NCI-H748 (cell line): ENCODE measurements at regions not wholly inside any gene's neighbourhood (a gene's known extent, or its start where the extent isn't known, plus 50 kb on each side); places are given as distances from the start of the nearest gene placed in this dataset.

Experiments used
- DNase-seq: peaks from one replicate; lab custom pipeline; 2025; ENCODE audit not compliant: unreplicated experiment; lab: John Stamatoyannopoulos, UW

GRCh38 chr5:106732624-106733023 is 938.1 kb downstream of the EFNA5 start:
- DNase-seq: no peak

DNA sequence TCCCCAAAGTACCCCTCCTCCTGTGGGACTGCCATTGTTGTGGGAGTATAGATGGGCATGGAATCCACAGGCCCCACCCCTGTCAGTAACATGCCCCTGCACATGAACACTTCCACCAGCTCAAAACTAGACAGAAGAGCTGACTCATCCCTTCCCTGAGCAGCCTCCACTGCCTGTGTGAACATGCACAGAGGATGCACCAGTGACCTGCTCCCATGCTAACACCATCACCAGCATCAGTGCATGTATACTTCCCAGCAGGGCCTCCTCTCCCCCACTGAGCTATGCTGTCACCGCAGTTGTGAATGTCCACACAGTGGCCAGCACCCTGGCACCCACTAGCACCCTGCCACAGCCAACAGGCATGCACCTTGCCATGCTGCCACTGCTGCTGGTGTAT is 939.8 kb downstream of the EFNA5 start:
- DNase-seq: no peak

DNA sequence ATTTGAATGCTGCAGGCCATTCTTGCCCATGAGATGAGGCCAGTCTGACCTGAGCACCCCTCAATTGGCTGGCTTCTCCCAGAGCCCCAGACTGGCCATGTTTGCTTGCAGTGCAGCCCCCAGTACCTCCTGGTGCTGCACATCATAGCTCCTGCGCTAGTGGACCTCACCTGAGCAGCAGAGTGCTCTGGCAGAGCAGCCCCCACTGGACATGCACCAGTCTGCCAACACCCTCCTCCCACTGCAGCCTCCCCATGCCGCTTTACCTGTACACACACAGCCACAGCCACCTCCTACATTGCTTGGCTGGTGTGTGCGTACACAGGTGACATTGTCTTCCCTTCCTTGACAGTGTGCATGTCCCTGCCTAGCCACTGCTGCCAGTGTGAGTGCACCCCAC is 940.2 kb downstream of the EFNA5 start:
- no peak for DNase-seq

GRCh38 chr5:106728208-106728607 is 942.5 kb downstream of the EFNA5 start:
- DNase-seq: no peak

DNA sequence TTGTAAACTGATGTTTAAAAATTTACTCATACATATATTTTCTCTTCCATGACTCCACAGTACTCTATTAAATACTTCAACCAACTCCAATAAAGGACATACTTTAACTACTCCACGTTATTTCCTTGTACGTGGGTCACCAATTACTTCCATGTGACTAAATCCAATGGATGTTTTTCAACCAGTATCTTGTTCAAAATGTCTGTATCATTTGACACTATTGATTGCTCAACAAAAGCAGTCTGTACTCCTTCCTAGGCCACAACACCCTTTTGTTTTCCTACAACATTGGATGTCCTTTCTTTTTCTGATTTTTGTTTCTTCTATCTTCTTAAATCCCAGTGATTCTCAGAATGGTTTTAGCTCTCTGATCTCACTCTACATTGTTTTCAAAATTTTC is 943.7 kb downstream of the EFNA5 start:
- no peak for DNase-seq

DNA sequence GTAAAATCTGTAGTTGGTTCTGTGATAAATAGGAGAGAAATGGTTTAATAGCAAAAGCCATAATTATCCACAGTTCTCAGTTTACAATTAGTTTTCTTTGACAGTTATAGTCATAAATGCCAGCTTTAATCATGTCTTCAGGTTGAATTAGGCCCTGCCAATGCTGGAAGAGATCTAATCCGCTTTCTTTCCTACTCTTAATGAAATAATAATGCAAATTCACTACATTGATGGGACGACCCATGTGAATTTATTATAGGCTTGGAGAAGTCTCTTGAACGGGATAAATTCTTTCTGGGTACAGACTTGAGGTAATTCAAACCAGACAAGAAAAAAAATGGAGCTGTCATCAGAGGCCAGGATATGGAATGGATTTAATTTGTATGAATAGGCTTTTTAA is 950.4 kb downstream of the EFNA5 start:
- DNase-seq: no peak

GRCh38 chr5:106699796-106700195 is 970.9 kb downstream of the EFNA5 start:
- no peak for DNase-seq

DNA sequence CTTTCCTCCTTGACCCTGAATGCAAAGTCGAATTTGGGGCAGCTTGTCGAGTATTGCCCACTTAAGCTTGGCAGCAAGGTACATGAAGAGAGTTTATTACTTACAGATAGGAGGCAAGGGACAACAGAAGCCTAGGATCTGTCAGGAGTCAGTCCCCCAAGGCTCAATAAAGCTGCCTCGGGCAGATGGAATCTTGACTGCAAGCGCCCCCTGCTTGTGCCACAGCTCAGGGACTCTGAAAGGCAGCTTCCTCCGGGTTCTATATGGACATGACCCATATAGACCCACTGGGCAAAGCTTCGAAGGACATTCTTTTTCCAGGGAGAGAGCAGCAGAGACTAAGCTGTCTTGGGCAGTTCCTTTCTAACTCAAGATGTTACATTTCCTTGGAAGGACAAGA is 971.5 kb downstream of the EFNA5 start:
- DNase-seq: peak; percentile 23

DNA sequence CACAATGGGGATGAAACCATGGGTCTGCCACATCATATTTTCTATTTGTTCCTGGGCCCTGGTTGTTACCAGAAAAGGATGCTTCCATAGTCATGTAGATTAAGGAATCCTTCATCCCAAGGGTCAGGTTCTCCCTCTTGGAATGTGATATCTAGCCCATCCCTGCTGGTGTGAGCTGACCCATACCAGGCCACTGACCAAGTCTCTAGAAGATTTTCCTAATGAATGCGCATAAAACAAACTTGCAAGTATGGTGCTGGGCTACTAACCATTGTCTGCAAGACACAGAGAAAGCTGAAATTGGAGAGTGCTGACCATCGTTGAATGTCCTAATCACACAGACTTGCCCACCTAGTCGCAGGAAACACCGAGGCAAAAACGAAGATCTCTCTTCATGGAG is 972.6 kb downstream of the EFNA5 start:
- no peak for DNase-seq

DNA sequence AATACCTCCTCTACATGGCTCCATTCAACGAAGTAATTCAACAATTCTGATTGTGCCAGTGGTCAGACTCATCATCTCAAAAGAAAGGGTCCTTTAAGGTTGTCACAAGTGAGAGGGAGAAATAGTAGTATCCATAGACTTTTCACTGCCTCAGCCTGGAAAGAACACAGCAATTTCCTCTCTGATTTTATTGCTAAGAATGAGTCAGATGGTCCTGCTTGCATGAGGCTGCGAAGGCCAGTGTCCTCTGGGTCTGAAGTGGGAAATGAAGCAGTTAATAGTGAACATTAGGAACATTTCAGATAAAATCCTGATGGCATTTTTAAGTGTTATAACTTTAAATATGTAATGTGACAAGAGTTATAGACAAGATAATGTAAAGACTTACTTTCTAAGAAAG is 979.0 kb downstream of the EFNA5 start:
- DNase-seq: no peak

GRCh38 chr5:106690585-106690984 is 980.2 kb downstream of the EFNA5 start:
- DNase-seq: no peak

- DNase-seq: no peak
These were observed 990.4 kb downstream of the EFNA5 start for GRCh38 chr5:106680330-106680729.

DNA sequence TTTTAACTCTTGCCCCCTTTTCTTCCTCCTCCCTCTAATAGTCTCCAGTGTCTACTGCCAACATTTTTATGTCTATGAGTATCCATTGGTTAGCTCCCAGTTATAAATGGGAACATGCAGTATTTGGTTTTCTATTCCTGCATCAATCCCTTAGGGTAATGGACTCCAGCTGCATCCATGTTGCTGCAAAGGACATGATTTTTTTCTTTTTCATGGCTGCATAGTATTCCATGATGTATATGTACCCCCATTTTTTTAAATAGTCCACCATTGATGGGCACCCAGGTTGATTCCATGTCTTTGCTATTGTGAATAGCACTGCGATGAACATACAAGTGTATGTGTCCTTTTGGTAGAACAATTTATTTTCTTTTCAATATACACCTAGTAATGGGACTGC is 993.7 kb downstream of the EFNA5 start:
- DNase-seq: no peak

DNA sequence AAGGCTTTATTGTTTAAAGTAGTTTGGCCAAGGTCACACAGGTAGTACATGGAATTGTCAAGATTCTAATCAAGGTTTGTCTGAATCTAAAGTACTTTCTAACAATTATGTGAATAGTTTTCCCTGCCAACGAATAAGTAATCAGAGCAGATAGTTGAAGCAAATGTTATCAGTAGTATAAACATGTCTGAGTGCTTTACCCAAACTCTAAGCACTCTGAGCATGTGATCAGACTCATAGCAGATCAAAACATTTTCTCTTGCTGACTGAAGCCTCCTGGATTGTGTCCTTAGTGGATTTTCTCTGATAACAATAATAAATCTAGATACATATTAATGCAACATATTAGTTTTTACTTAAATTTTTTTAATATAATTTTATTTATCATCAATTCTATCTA is 995.0 kb downstream of the EFNA5 start:
- DNase-seq: no peak

- DNase-seq: no peak
These were observed 996.8 kb downstream of the EFNA5 start for GRCh38 chr5:106673941-106674340.

- no peak for DNase-seq
These were observed 1008.9 kb downstream of the EFNA5 start for GRCh38 chr5:106661866-106662265.

DNA sequence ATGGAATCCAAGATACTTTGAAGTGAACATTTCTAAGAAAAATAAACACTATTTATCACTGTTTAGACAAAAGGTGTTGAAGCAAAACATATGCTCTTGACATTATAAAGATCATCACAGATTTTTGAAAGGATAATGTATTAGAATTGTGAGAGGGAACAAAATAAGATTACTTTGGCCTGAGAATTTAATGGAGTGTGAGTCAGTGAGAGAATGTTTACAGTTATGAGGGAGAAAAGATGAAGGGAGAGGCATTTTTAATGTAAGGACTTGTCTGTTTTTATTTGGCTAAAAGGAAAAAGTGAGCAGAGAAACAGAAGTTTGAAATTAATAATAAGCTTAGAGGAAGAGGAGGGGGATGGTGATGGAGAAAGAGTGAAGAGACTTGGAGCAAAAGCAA is 1010.1 kb downstream of the EFNA5 start:
- DNase-seq: no peak

DNA sequence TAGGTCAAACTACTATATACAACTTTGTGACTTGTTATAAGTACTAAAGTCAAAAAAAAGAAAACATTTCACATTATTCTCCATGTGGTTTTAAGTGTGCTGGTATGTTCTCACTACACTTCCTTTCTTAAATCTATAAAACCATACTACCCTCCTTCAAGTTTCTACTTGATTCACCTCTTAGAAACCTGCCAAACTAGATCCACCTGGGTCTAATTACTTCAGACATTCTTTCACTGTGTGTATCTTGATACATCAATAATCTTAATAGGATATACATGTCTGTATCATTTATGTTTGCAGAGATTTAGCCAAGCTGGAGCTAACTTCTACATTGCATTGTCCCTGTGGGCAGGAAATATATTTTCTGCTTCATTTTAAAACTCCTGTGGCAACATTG is 1012.6 kb downstream of the EFNA5 start:
- no peak for DNase-seq

DNA sequence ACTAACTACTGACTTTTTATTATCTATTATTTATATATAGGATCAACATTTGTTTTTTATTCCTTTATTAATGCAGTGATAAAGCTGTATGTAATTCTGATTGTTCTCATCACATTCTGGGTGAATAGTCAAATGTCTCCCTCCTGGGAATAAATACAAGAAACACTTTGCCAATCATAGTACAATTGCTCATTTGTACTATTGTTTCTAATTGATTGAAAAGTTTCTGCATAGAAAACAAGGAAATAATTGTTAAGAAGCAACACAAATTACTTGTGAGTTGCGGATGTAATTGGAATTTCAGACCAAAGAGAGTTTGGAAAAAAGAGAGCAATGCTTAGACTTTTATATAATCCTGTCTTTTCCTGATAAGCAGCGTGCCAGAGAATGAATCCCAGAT is 1013.9 kb downstream of the EFNA5 start:
- no peak for DNase-seq

GRCh38 chr5:106649031-106649430 is 1021.7 kb downstream of the EFNA5 start:
- DNase-seq: no peak

GRCh38 chr5:106648401-106648800 is 1022.3 kb downstream of the EFNA5 start:
- DNase-seq: no peak

DNA sequence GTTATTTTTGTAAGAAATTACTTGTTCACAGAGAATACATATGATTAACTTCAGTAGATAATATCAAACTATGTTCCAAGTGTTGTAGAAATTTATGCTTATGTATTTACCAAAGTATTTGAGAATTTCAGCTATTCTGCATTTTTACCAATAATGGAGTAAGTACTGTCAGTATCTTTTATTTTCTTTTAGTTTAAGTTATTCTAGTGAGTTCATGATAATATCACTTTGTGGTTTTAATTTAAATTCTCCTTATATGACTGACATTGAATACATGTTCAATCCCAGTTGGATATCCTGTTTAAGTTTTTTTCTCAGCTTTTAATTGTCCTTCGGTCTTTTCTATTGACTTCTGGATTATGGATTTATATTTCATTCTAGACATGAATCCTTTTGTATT is 1024.6 kb downstream of the EFNA5 start:
- no peak for DNase-seq

DNA sequence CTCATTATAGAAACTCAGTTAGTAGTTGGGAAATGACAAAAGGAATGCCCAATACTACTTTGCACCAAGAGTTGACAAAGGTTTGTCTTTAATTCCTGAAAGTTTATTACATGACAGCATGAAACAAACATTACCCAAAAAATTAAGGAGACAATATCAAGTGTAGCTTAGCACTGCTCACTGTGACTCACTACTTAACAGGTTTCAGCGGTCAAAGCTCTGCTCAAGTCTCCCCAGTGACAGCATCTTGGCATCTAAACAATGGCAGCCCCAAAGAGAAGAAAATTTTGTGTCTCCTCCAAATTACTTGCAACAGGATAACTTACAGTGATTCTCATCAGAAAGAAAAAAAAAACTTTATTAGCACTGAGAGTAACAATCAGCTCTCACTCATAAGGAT is 1030.2 kb downstream of the EFNA5 start:
- no peak for DNase-seq

- DNase-seq: no peak
These were observed 1031.2 kb downstream of the EFNA5 start for GRCh38 chr5:106639488-106639887.
